HCT116 (cell line): ENCODE measurements at regions not wholly inside any gene's neighbourhood (a gene's known extent, or its start where the extent isn't known, plus 50 kb on each side); places are given as distances from the start of the nearest gene placed in this dataset.

ENCODE experiments used
- ATAC-seq: fragments of 200-7000 bp; cut with Tn5 transposase; 2 replicates; pipeline ENCODE4 v1.9.1; 2020; ENCODE audit warnings: mild to moderate bottlenecking, moderate library complexity
- BruUV-seq: library from RNA; stranded (reverse); fragments of 400-500 nt; replicated peaks from 2 replicates; lab custom pipeline; 2021; lab: Mats Ljungman, UMichigan
- CTCF ChIA-PET: fragments of 300-600 bp; sonication (Branson Sonifier 250); formaldehyde crosslinking; loops from one replicate; lab custom pipeline; 2021; ENCODE audit warnings: antibody characterized with exemption; lab: Charles Lee
- POLR2A ChIA-PET: fragments of 300-600, 350-600 bp; sonication (Branson Sonifier 250); formaldehyde crosslinking; loops from one replicate; lab custom pipeline; 2021; ENCODE audit warnings: antibody characterized with exemption; lab: Charles Lee
- RAD21 ChIA-PET, 2 experiments: fragments of 300-600 bp; sonication (Branson Sonifier 250); formaldehyde crosslinking; loops; one replicate each; lab custom pipeline; 2023; ENCODE audit warnings: low total read pairs in 2 of 2; ENCODE audit not compliant: uncharacterized antibody in 2 of 2, unreplicated experiment in 2 of 2, low non-redundant PET in 1 of 2; lab: Charles Lee
- DNase-seq: peaks from one replicate; pipeline ENCODE4 v3.0.0-alpha.2; 2010; ENCODE audit warnings: low read depth, low spot score
- H2AFZ ChIP-seq: fragments of 200-600 bp; shearing (Covaris generic), sonication (generic); 2 replicates; pipeline ENCODE4 v1.6.1; 2017; ENCODE audit warnings: low read depth, mixed run types, mixed read lengths, antibody characterized with exemption, low read length; ENCODE audit not compliant: poor library complexity, severe bottlenecking
- H3K27ac ChIP-seq: 2 replicates; pipeline ENCODE4 v1.5.1; 2012; ENCODE audit warnings: low read depth, low read length
- H3K27me3 ChIP-seq: fragments of 200-600 bp; sonication (generic); 2 replicates; pipeline ENCODE4 v1.6.1; 2016; ENCODE audit warnings: mixed run types, low read length, mixed read lengths; ENCODE audit not compliant: insufficient read depth
- H3K36me3 ChIP-seq, 2 experiments: fragments of 200-500 bp in 1 of 2; fragments of 200-600 bp in 1 of 2; sonication (Bioruptor generic) in 1 of 2; sonication (generic) in 1 of 2; 2 replicates each; pipeline versions ENCODE4 v1.5.1 to v1.6.1; 2014 to 2016; ENCODE audit warnings: low read length in 2 of 2, inconsistent platforms in 1 of 2, mixed read lengths in 1 of 2, mixed run types in 1 of 2; ENCODE audit not compliant: insufficient read depth in 2 of 2, control insufficient read depth in 1 of 2
- H3K4me1 ChIP-seq, 2 experiments: fragments of 200-600 bp in 1 of 2; sonication (generic) in 1 of 2; 2 replicates each; pipeline versions ENCODE4 v1.5.1 to v1.6.1; 2012 to 2017; ENCODE audit warnings: low read length in 2 of 2, inconsistent platforms in 1 of 2, mild to moderate bottlenecking in 1 of 2, mixed read lengths in 1 of 2, mixed run types in 1 of 2, moderate library complexity in 1 of 2; ENCODE audit not compliant: insufficient read depth in 2 of 2, control insufficient read depth in 1 of 2
- H3K4me2 ChIP-seq: fragments of 200-600 bp; sonication (generic); 2 replicates; pipeline ENCODE4 v1.6.1; 2017; ENCODE audit warnings: mixed run types, low read length, mixed read lengths
- H3K4me3 ChIP-seq, 2 experiments: fragments of 200-600 bp in 1 of 2; sonication (generic) in 1 of 2; replicated peaks in 1 of 2; 2 replicates each; pipeline ENCODE4 v1.5.1; 2011 to 2016; ENCODE audit warnings: low read length in 2 of 2, control low read depth in 1 of 2, low read depth in 1 of 2, mild to moderate bottlenecking in 1 of 2, mixed read lengths in 1 of 2, mixed run types in 1 of 2
- H3K79me2 ChIP-seq: fragments of 200-600 bp; sonication (generic); 2 replicates; pipeline ENCODE4 v1.6.1; 2017; ENCODE audit warnings: mild to moderate bottlenecking, mixed run types, low read length, moderate library complexity, mixed read lengths; ENCODE audit not compliant: insufficient read depth
- H3K9ac ChIP-seq: fragments of 200-600 bp; sonication (generic); 2 replicates; pipeline ENCODE4 v1.6.1; 2016; ENCODE audit warnings: low read length, mixed read lengths
- H3K9me2 ChIP-seq: fragments of 200-600 bp; sonication (generic), shearing (Covaris generic); 2 replicates; pipeline ENCODE4 v1.6.1; 2017; ENCODE audit warnings: mixed run types, mild to moderate bottlenecking, moderate library complexity; ENCODE audit not compliant: insufficient read depth
- H3K9me3 ChIP-seq, 2 experiments: fragments of 200-500 bp in 1 of 2; fragments of 200-600 bp in 1 of 2; sonication (Bioruptor generic) in 1 of 2; sonication (generic) in 1 of 2; 2 replicates each; pipeline ENCODE4 v1.6.1; 2014 to 2017; ENCODE audit warnings: low read length in 2 of 2, mixed read lengths in 2 of 2, inconsistent platforms in 1 of 2, low read depth in 1 of 2, mild to moderate bottlenecking in 1 of 2, mixed run types in 1 of 2, moderate library complexity in 1 of 2; ENCODE audit not compliant: control insufficient read depth in 1 of 2, insufficient read depth in 1 of 2
- H4K20me1 ChIP-seq: fragments of 200-600 bp; sonication (generic), shearing (Covaris generic); 2 replicates; pipeline ENCODE4 v1.6.1; 2017; ENCODE audit warnings: mixed run types, mild to moderate bottlenecking, moderate library complexity; ENCODE audit not compliant: insufficient read depth
- CBX3 ChIP-seq: IDR thresholded peaks from 2 replicates; pipeline ENCODE4 v1.6.1; 2012; ENCODE audit warnings: low read depth
- CEBPB ChIP-seq: IDR thresholded peaks from 2 replicates; pipeline ENCODE4 v1.6.1; 2012; ENCODE audit warnings: low read depth
- CTCF ChIP-seq, 3 experiments: fragments of 200-600 bp in 1 of 3; sonication (generic) in 1 of 3; IDR thresholded peaks in 2 of 3; conservative IDR thresholded peaks in 1 of 3; 2 replicates each; pipeline ENCODE4 v1.5.1; 2012 to 2017; ENCODE audit warnings: low read depth in 2 of 3, low read length in 2 of 3, antibody characterized with exemption in 1 of 3, borderline replicate concordance in 1 of 3, control low read depth in 1 of 3, mild to moderate bottlenecking in 1 of 3, mixed read lengths in 1 of 3, mixed run types in 1 of 3, moderate library complexity in 1 of 3; ENCODE audit not compliant: insufficient read depth in 1 of 3
- EGR1 ChIP-seq: IDR thresholded peaks from 2 replicates; pipeline ENCODE4 v1.6.1; 2012; ENCODE audit warnings: low read depth
- ELF1 ChIP-seq: IDR thresholded peaks from 2 replicates; pipeline ENCODE4 v1.6.1; 2012; ENCODE audit warnings: low read depth, borderline replicate concordance
- EZH2phosphoT487 ChIP-seq: fragments of 200-600 bp; IDR thresholded peaks from 2 replicates; pipeline ENCODE4 v1.6.1; 2018; ENCODE audit warnings: antibody characterized with exemption, borderline replicate concordance
- FOSL1 ChIP-seq: IDR thresholded peaks from 2 replicates; pipeline ENCODE4 v1.6.1; 2012; ENCODE audit warnings: low read depth
- JUND ChIP-seq: IDR thresholded peaks from 2 replicates; pipeline ENCODE4 v1.6.1; 2012
- POLR2AphosphoS5 ChIP-seq: IDR thresholded peaks from 2 replicates; pipeline ENCODE4 v1.6.1; 2011; ENCODE audit warnings: mild to moderate bottlenecking, low read depth, low read length, moderate library complexity
- SIN3A ChIP-seq: IDR thresholded peaks from 2 replicates; pipeline ENCODE4 v1.6.1; 2012; ENCODE audit warnings: low read depth
- SRF ChIP-seq: IDR thresholded peaks from 2 replicates; pipeline ENCODE4 v1.6.1; 2012; ENCODE audit warnings: low read depth
- TCF7L2 ChIP-seq: IDR thresholded peaks from 2 replicates; pipeline ENCODE4 v1.7.0; 2011; ENCODE audit warnings: borderline replicate concordance, inconsistent platforms; ENCODE audit not compliant: insufficient read depth, insufficient read length; ENCODE audit errors: extremely low read depth
- ZFX ChIP-seq: fragments of 450-650 bp; IDR thresholded peaks from 2 replicates; pipeline ENCODE4 v1.6.1; 2017
- intact Hi-C: fragments of 100-400 bp; cut with micrococcal nuclease; formaldehyde crosslinking; loops from 2 replicates; pipeline ENCODE4 v1.10.0; 2022
- TF ChIP-seq, protein P1 (sequence below): IDR thresholded peaks from 2 replicates; pipeline ENCODE4 v1.6.1; 2012
- TF ChIP-seq, protein P2 (sequence below): IDR thresholded peaks from 2 replicates; pipeline ENCODE4 v1.6.1; 2012; ENCODE audit warnings: low read depth

- Histone ChIP-seq H3K79me2 (no peaks in the 10 kb centered on the region), H4K20me1 (no peaks in the 10 kb centered on the region), H3K4me3 (no peak overlapping the region), H3K27me3 (no peaks in the 10 kb centered on the region), H3K9me3 (no peaks in the 10 kb centered on the region), H3K9me2 (no peaks in the 10 kb centered on the region), H3K27ac (no peak overlapping the region), H3K9ac (no peak overlapping the region), H3K4me1 (no peaks in the 10 kb centered on the region), H3K36me3 (no peaks in the 10 kb centered on the region), H2AFZ (no peak overlapping the region), H3K4me2 (no peak overlapping the region)
- ATAC-seq (no peak), DNase-seq (no peak)
- CTCF ChIA-PET, result no interaction called here
- TF ChIP-seq TCF7L2 (no peak), JUND (no peak), SRF (no peak), FOSL1 (no peak), CBX3 (no peak), CTCF (IDR thresholded peaks at IDR 0.05 in 2 of 3, conservative IDR thresholded peaks at IDR 0.05 in 1 of 3; ENCODE audit: borderline replicate concordance in 1 of 3, insufficient read depth in 1 of 3, low read depth in 2 of 3, low read length in 2 of 3) (no peak), CEBPB (no peak), SIN3A (no peak)
- TF ChIP-seq, protein P1, sequence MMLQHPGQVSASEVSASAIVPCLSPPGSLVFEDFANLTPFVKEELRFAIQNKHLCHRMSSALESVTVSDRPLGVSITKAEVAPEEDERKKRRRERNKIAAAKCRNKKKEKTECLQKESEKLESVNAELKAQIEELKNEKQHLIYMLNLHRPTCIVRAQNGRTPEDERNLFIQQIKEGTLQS, result no peak
- POLR2A ChIA-PET, result no interaction called here
- BruUV-seq, result no TSS peak
- RAD21 ChIA-PET, result no interaction called here
- intact Hi-C loops, result no loop called here
These were observed 162.7 kb upstream of the NYAP2 start for GRCh38 chr2:225236769-225237323.

DNA sequence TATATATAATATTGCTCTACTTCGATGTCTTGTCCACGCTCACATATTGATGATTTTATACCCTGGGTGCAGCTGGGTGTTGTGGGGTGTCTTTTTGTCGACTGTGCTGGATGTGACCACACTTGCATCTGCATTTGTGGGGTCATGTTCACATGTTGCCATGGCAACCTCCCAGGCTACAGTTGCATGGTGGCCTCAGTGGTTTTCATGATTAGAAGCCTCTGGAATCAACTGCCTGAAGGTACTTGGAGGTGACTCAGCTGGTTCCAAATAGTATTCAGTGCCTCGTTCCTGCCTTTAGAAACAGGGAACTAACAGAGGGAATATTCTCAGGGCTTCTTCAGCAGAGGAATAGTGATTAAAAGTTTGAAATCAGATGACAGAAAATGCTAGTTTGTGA is 166.3 kb upstream of the NYAP2 start:
- Histone ChIP-seq H3K79me2 (no peaks in the 10 kb centered on the region), H3K27ac (no peak overlapping the region), H3K4me3 (no peak overlapping the region), H3K27me3 (no peaks in the 10 kb centered on the region), H3K9ac (no peak overlapping the region), H3K36me3 (no peaks in the 10 kb centered on the region), H2AFZ (no peak overlapping the region), H3K4me2 (no peak overlapping the region), H4K20me1 (no peaks in the 10 kb centered on the region), H3K4me1 (no peaks in the 10 kb centered on the region), H3K9me2 (no peaks in the 10 kb centered on the region), H3K9me3 (no peaks in the 10 kb centered on the region)
- CTCF ChIA-PET, result no interaction called here
- POLR2A ChIA-PET, result no interaction called here
- intact Hi-C loops, result no loop called here
- RAD21 ChIA-PET, result no interaction called here
- no TSS peak for BruUV-seq
- TF ChIP-seq EGR1 (no peak), ZFX (no peak), TCF7L2 (no peak), ELF1 (no peak), POLR2AphosphoS5 (no peak), EZH2phosphoT487 (no peak), CBX3 (no peak), SRF (no peak)
- TF ChIP-seq, protein P2, sequence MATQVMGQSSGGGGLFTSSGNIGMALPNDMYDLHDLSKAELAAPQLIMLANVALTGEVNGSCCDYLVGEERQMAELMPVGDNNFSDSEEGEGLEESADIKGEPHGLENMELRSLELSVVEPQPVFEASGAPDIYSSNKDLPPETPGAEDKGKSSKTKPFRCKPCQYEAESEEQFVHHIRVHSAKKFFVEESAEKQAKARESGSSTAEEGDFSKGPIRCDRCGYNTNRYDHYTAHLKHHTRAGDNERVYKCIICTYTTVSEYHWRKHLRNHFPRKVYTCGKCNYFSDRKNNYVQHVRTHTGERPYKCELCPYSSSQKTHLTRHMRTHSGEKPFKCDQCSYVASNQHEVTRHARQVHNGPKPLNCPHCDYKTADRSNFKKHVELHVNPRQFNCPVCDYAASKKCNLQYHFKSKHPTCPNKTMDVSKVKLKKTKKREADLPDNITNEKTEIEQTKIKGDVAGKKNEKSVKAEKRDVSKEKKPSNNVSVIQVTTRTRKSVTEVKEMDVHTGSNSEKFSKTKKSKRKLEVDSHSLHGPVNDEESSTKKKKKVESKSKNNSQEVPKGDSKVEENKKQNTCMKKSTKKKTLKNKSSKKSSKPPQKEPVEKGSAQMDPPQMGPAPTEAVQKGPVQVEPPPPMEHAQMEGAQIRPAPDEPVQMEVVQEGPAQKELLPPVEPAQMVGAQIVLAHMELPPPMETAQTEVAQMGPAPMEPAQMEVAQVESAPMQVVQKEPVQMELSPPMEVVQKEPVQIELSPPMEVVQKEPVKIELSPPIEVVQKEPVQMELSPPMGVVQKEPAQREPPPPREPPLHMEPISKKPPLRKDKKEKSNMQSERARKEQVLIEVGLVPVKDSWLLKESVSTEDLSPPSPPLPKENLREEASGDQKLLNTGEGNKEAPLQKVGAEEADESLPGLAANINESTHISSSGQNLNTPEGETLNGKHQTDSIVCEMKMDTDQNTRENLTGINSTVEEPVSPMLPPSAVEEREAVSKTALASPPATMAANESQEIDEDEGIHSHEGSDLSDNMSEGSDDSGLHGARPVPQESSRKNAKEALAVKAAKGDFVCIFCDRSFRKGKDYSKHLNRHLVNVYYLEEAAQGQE, result no peak
- no peak for ATAC-seq
- DNase-seq, result no peak
